Effector memory CD8-positive, alpha-beta T cell (primary cell): ENCODE measurements at regions not wholly inside any gene's neighbourhood (a gene's known extent, or its start where the extent isn't known, plus 50 kb on each side); places are given as distances from the start of the nearest gene placed in this dataset.
"Not testable (repeated sequence)": the region's sequence is repeated elsewhere in the genome, so short reads cannot be mapped to it uniquely, and the experiment has no call there.

Source experiments
- ATAC-seq: fragments of 150-1000 bp; cut with Tn5 transposase; replicated peaks from 2 replicates; pipeline ENCODE4 v1.10.0; 2021; ENCODE audit warnings: mild to moderate bottlenecking, moderate library complexity
- DNase-seq, 3 experiments: peaks; one replicate each; pipeline ENCODE4 v3.0.0; 2021
- H3K27ac Mint-ChIP-seq, 2 donors: one replicate each; pipeline ENCODE4 v1.8.0; 2022; ENCODE audit warnings: mild to moderate bottlenecking in 2 of 2, mixed read lengths in 2 of 2, moderate library complexity in 2 of 2
- H3K27me3 Mint-ChIP-seq, 2 donors: one replicate each; pipeline ENCODE4 v1.8.0; 2022; ENCODE audit warnings: mixed read lengths in 2 of 2
- H3K36me3 Mint-ChIP-seq: one replicate; pipeline ENCODE4 v1.8.0; 2022; ENCODE audit warnings: mild to moderate bottlenecking, moderate library complexity, mixed read lengths; ENCODE audit not compliant: insufficient read depth
- H3K4me1 Mint-ChIP-seq, 2 donors: one replicate each; pipeline ENCODE4 v1.8.0; 2022; ENCODE audit warnings: low read depth in 2 of 2, mixed read lengths in 2 of 2
- H3K4me3 Mint-ChIP-seq, 2 donors: one replicate each; pipeline ENCODE4 v1.8.0; 2022; ENCODE audit warnings: mild to moderate bottlenecking in 2 of 2, mixed read lengths in 2 of 2, moderate library complexity in 2 of 2
- H3K9me3 Mint-ChIP-seq, 2 donors: one replicate each; pipeline ENCODE4 v1.8.0; 2022; ENCODE audit warnings: mixed read lengths in 2 of 2

DNA sequence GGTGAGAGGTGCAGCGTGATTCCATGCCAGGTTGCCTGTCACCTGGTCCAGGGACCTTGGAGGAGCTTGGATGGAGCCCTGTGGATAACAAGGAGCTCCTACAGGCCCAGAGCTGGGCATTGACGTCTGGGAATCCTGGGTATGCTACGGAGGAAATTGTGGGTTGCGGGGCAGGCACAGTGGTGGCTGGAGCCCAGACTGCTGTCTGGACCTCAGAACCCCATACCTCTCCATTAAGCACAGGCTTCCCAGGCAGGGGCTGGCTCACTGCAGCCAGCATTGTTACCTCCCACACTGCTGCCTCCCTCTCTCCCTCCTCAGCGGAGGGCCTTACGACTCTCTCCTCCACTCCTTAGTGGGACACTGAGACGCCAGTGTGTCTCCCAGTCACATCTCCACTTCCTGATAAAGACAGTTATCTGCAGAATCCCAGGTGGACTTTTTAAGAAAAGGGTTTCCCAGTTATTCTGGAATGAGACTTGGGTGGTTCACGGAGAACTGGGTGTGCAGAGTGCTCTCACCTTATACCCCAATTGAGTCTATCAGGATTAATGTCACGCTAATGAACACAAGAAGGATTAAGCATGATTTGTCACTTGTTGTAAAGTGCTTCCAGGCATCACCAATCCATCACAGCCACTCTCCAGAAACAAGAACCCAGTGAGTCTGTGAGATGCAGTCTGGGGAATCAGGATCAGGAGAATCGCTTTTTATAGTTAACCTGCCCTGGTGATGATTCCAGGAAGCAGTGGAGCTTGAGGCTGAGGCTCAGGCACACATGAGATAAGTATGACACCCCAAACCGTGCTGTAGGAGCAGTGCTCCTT lies 309.4 kb downstream of the RPS24 start:
- ATAC-seq, result no peak
- Mint-ChIP-seq H3K27ac (no peak overlapping the region), H3K9me3 (no peaks in the 10 kb centered on the region), H3K27me3 (peaks cover 13 to 41% of the 10 kb centered on the region in 2 donors), H3K36me3 (no peaks in the 10 kb centered on the region), H3K4me3 (no peak overlapping the region), H3K4me1 (no peaks in the 10 kb centered on the region)
- DNase-seq, result no peak

- not testable (repeated sequence) for H3K4me3 Mint-ChIP-seq, ATAC-seq, H3K9me3 Mint-ChIP-seq, H3K27ac Mint-ChIP-seq, H3K36me3 Mint-ChIP-seq, H3K4me1 Mint-ChIP-seq, DNase-seq
- peaks cover 1 to 39% of the 10 kb centered on the region in 2 donors for H3K27me3 Mint-ChIP-seq
These were observed 310.6 kb downstream of the RPS24 start for GRCh38 chr10:78344257-78344656.

DNA sequence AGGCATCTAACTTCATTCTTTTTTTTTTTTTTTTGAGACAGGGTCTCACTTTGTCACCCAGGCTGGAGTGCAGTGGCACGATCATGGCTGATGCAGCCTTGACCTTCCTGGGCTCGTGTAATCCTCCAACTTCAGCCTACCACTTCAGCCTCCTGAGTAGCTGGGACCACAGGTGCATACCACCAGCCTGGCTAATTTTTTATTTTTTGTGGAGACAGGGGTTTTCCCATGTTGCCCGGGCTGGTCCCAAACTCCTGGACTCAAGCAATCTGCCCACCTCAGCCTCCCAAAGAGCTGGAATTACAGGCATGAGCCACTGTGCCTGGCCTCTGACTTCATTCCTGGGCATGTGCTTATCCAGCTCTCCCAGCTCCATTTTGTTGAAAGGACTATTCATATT lies 311.9 kb downstream of the RPS24 start:
- ATAC-seq, H3K4me3 Mint-ChIP-seq, H3K27ac Mint-ChIP-seq, DNase-seq, H3K4me1 Mint-ChIP-seq, H3K9me3 Mint-ChIP-seq, H3K36me3 Mint-ChIP-seq: not testable (repeated sequence)
- peaks cover 0 to 47% of the 10 kb centered on the region in 2 donors for H3K27me3 Mint-ChIP-seq

GRCh38 chr10:78346721-78347120 lies 313.1 kb downstream of the RPS24 start:
- no peak overlapping the region for H3K4me3 Mint-ChIP-seq
- H3K36me3 Mint-ChIP-seq, result no peaks in the 10 kb centered on the region
- H3K4me1 Mint-ChIP-seq, result no peaks in the 10 kb centered on the region
- peaks cover 7 to 59% of the 10 kb centered on the region in 2 donors for H3K27me3 Mint-ChIP-seq
- DNase-seq (no peak), ATAC-seq (no peak)
- no peak overlapping the region for H3K27ac Mint-ChIP-seq
- no peaks in the 10 kb centered on the region for H3K9me3 Mint-ChIP-seq

- no peak overlapping the region for H3K4me3 Mint-ChIP-seq
- no peak overlapping the region for H3K27ac Mint-ChIP-seq
These were observed 314.9 kb downstream of the RPS24 start for GRCh38 chr10:78348411-78349164.

GRCh38 chr10:78349165-78349516 lies 315.5 kb downstream of the RPS24 start:
- H3K9me3 Mint-ChIP-seq, result no peaks in the 10 kb centered on the region
- peaks cover 19 to 75% of the 10 kb centered on the region in 2 donors for H3K27me3 Mint-ChIP-seq
- no peaks in the 10 kb centered on the region for H3K4me1 Mint-ChIP-seq
- DNase-seq, result no peak
- no peaks in the 10 kb centered on the region for H3K36me3 Mint-ChIP-seq
- no peak overlapping the region for H3K4me3 Mint-ChIP-seq
- H3K27ac Mint-ChIP-seq, result no peak overlapping the region
- no peak for ATAC-seq

More at GRCh38 chr10:78348411-78349164, 314.9 kb downstream of the RPS24 start:
- H3K4me1 Mint-ChIP-seq, result no peaks in the 10 kb centered on the region
- DNase-seq (no peak), ATAC-seq (no peak)
- peaks cover 17 to 70% of the 10 kb centered on the region in 2 donors for H3K27me3 Mint-ChIP-seq
- H3K36me3 Mint-ChIP-seq, result no peaks in the 10 kb centered on the region
- no peaks in the 10 kb centered on the region for H3K9me3 Mint-ChIP-seq

DNA sequence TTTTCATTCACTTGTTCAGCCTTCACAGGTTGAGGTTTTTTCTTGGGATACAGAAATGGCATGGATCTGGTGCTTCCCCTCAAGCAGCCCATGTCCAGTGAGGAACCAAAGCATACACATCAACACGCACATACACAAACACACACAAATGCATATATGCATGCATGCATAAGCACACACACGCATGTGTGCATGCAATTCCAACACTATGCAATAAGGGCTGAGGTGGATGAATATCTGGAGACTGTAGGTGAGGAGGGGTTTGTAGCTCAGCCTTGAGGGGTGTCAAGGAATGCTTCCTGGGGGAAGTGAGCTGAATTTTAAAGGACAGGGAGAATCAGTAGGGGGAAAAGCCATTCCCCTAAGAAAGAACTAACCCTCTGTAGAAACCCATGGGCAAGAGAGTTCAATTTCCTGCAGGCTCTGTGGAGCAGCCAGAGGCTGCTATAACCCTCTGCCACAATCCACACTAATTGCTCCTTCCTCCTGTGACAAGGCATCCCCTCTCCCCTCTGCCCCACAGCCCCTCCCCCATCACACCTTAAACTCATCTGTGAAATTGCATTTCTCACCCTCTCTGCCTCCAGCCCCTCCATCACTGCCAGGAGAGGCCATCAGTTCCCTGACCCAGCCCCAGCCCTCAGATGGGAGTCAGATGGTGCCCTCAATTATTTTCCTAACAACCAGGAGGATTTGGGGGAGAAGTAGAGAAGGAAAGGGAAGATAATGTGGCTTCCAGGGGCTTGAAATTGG lies 316.4 kb downstream of the RPS24 start:
- ATAC-seq, result no peak
- H3K27ac Mint-ChIP-seq, result no peak overlapping the region
- peaks cover 19 to 75% of the 10 kb centered on the region in 2 donors for H3K27me3 Mint-ChIP-seq

DNA sequence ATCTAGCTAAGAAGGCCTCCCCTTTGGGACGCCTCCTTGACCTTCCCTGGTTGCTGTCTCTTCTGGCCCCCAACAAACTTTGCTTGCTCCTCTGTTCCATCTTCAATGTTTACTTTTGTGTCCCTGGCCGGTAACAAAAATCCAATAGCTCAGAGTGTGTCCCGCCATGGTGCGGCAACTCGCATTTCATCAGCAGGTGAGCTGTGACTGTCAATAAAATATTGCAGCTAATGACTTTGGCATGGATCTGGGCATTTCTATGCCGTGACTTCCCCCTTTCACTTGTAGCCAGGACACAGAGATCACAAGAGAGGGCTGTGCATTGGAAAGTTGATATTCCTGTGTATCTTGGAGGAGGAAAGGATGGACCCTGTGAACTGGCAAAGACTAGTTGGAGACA lies 317.6 kb downstream of the RPS24 start:
- ATAC-seq (no peak), DNase-seq (no peak)
- H3K27ac Mint-ChIP-seq, result no peak overlapping the region
- H3K36me3 Mint-ChIP-seq, result no peaks in the 10 kb centered on the region
- no peaks in the 10 kb centered on the region for H3K9me3 Mint-ChIP-seq
- no peak overlapping the region for H3K4me3 Mint-ChIP-seq
- no peaks in the 10 kb centered on the region for H3K4me1 Mint-ChIP-seq
- peaks cover 19 to 67% of the 10 kb centered on the region in 2 donors for H3K27me3 Mint-ChIP-seq

More for the DNA sequence above, 316.4 kb downstream of the RPS24 start:
- H3K9me3 Mint-ChIP-seq, result no peaks in the 10 kb centered on the region
- DNase-seq, result no peak
- no peak overlapping the region for H3K4me3 Mint-ChIP-seq
- no peaks in the 10 kb centered on the region for H3K36me3 Mint-ChIP-seq
- H3K4me1 Mint-ChIP-seq, result no peaks in the 10 kb centered on the region

GRCh38 chr10:78351809-78352208 lies 318.1 kb downstream of the RPS24 start:
- Mint-ChIP-seq H3K4me3 (no peak overlapping the region), H3K27ac (no peak overlapping the region), H3K36me3 (no peaks in the 10 kb centered on the region), H3K9me3 (no peaks in the 10 kb centered on the region), H3K27me3 (peaks cover 19 to 61% of the 10 kb centered on the region in 2 donors), H3K4me1 (no peaks in the 10 kb centered on the region)
- ATAC-seq, result no peak
- DNase-seq, result no peak

DNA sequence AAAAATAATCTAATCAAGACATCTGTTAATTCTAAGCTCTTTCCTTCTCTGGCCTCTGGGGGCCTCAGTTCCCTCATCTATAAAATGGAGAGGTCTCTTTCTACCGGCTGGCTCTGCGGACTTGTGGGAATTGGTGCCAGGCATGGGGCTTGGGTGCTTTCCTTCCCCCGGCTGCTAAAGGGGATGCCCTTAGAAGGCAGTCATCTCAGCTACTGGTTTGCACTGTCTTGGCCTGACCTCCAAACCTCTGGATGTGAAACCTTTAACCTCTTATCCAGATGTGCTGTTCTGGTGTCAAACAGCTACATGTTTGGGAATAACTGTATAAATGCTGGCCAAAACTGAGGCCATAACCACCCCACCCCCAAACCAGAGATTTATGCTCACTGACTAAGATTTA lies 320.0 kb downstream of the RPS24 start:
- no peaks in the 10 kb centered on the region for H3K9me3 Mint-ChIP-seq
- no peak for ATAC-seq
- no peak overlapping the region for H3K27ac Mint-ChIP-seq
- H3K4me1 Mint-ChIP-seq, result no peaks in the 10 kb centered on the region
- no peaks in the 10 kb centered on the region for H3K36me3 Mint-ChIP-seq
- no peak for DNase-seq
- peaks cover 19 to 52% of the 10 kb centered on the region in 2 donors for H3K27me3 Mint-ChIP-seq
- H3K4me3 Mint-ChIP-seq, result no peak overlapping the region

GRCh38 chr10:78354101-78354500 lies 320.4 kb downstream of the RPS24 start:
- no peak overlapping the region for H3K27ac Mint-ChIP-seq
- H3K36me3 Mint-ChIP-seq, result no peaks in the 10 kb centered on the region
- H3K27me3 Mint-ChIP-seq, result peaks cover 19 to 52% of the 10 kb centered on the region in 2 donors
- no peaks in the 10 kb centered on the region for H3K4me1 Mint-ChIP-seq
- ATAC-seq (no peak), DNase-seq (no peak)
- H3K4me3 Mint-ChIP-seq, result no peak overlapping the region
- no peaks in the 10 kb centered on the region for H3K9me3 Mint-ChIP-seq

DNA sequence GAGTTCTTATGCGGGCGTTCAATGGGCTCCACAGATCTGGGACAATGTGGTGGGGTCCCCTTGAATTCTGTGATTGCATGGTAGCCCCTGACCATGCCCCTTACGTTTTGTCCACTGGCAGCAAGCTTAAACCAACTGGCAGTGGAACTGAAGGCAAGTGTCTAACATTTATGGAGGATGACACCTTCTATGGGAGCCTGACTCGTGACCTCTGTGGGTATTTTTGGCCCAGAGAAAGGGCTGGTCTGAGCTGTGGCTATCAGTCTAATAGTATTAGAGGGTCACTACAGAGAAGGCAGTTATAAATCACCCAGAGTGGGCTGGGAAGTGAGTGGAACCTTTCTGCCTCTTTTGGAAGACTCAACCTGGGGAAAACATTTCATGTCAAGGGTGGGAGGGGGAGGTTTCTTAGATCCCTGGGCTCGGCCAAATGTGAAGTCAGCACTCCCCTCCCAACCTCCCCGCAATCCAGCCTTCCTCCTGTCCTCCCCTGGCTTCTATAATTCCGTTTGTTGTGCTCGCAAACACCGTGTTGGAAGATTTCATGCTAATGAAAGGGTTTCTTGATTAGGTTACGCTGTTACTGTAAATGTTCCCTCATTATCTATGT lies 322.7 kb downstream of the RPS24 start:
- Mint-ChIP-seq H3K27ac (no peak overlapping the region), H3K4me1 (no peaks in the 10 kb centered on the region), H3K9me3 (no peaks in the 10 kb centered on the region), H3K27me3 (peaks cover 13 to 46% of the 10 kb centered on the region in 2 donors), H3K4me3 (no peak overlapping the region), H3K36me3 (no peaks in the 10 kb centered on the region)
- DNase-seq (no peak), ATAC-seq (no peak)
